Heart left ventricle (tissue), 16 donors: ENCODE measurements at regions not wholly inside any gene's neighbourhood (a gene's known extent, or its start where the extent isn't known, plus 50 kb on each side); places are given as distances from the start of the nearest gene placed in this dataset.

Experiments used
- ATAC-seq, 4 donors: fragments of 200-7000 bp; cut with Tn5 transposase; one replicate each; pipeline ENCODE4 v1.9.1; 2020 to 2022; ENCODE audit warnings: moderate library complexity in 4 of 4, mild to moderate bottlenecking in 3 of 4, moderate number of reproducible peaks in 1 of 4
- DNase-seq, 5 donors: peaks; one replicate each; pipeline ENCODE4 v3.0.0-alpha.2; 2020
- H3K27ac ChIP-seq, 12 donors: fragments of 200-600 bp; sonication (generic) in 4 of 12; one replicate each; pipeline versions ENCODE4 v1.5.0 to v1.8.0; 2016 to 2022; ENCODE audit warnings: mild to moderate bottlenecking in 2 of 12
- H3K27me3 ChIP-seq, 9 donors: fragments of 200-600 bp; sonication (generic) in 2 of 9; one replicate each; pipeline versions ENCODE4 v1.5.1 to v1.8.0; 2016 to 2022; ENCODE audit warnings: mild to moderate bottlenecking in 3 of 9
- H3K36me3 ChIP-seq, 9 donors: fragments of 200-600 bp; sonication (generic) in 2 of 9; one replicate each; pipeline versions ENCODE4 v1.5.0 to v1.8.0; 2018 to 2022; ENCODE audit warnings: mild to moderate bottlenecking in 2 of 9
- H3K4me1 ChIP-seq, 12 donors: fragments of 200-600 bp; sonication (generic) in 4 of 12; one replicate each; pipeline versions ENCODE4 v1.5.0 to v1.8.0; 2016 to 2022; ENCODE audit warnings: mild to moderate bottlenecking in 3 of 12
- H3K4me3 ChIP-seq, 12 donors: fragments of 200-600 bp; sonication (generic) in 4 of 12; one replicate each; pipeline versions ENCODE4 v1.5.0 to v1.8.0; 2017 to 2022; ENCODE audit warnings: mild to moderate bottlenecking in 9 of 12, moderate library complexity in 4 of 12
- H3K9me3 ChIP-seq, 12 donors: fragments of 200-600 bp; sonication (generic) in 4 of 12; one replicate each; pipeline versions ENCODE4 v1.5.0 to v1.8.0; 2016 to 2022; ENCODE audit warnings: mild to moderate bottlenecking in 1 of 12
- POLR2A ChIP-seq, 2 donors: fragments of 450-650 bp; IDR thresholded peaks; one replicate each; pipeline ENCODE4 v1.6.1; 2017; ENCODE audit warnings: antibody characterized with exemption in 2 of 2, mild to moderate bottlenecking in 2 of 2, moderate library complexity in 2 of 2
- WGBS, 4 donors: extraction: QIAGEN DNeasy Blood & Tissue Kit in 2 of 4; methylation state at CpG; one replicate each; pipeline versions ENCODE4 v1.1.5 to v1.1.7; 2013 to 2018; 5-methylcytosine and 5-hydroxymethylcytosine counted together
- intact Hi-C, 10 donors: fragments of 100-400 bp; cut with DNase I; formaldehyde crosslinking; loops; one replicate each; pipeline versions ENCODE4 v1.11.1 to v1.14.2; 2022
- TF ChIP-seq, protein P1 (sequence below), 12 donors: fragments of 200-600 bp; sonication (generic) in 4 of 12; IDR thresholded peaks; one replicate each; pipeline versions ENCODE4 v1.5.0 to v1.8.0; 2018 to 2022; ENCODE audit warnings: antibody characterized with exemption in 12 of 12, mild to moderate bottlenecking in 5 of 12
- donor health status: ischemic (EF 13 %, LVEDD 7.1; RV severe dilation, severe dysfunction).
- donor health status: healthy with polysubstance abuse.
- donor health status: DM: no; HTN: yes; CAD: no.
- donor health status: DM: no; HTN: no; CAD: no.
- donor health status: ischemic (EF 25% LVEDD 6.9; RV normal size, moderate dysfunction).
- donor health status: ischemic (EF 25% LVEDD 5.7; RV mildly dilated, moderate dysfunction).
- donor health status: healthy.
- donor health status: DM: yes; HTN: yes; CAD: no.
- donor health status: ischemic (EF 35%, LVEDD 5.7; RV mildly dilated, moderate dysfunction).
- donor health status: nonischemic (EF 11% LVEDD 7.7; RV severe dilation, severe dysfunction).
- donor health status: DM: yes; HTN: yes; CAD: no.
- donor health status: PGD.
- donor health status: ischemic (EF 29% LVEDD 5.4; RV normal size, mild dysfunction).
- donor health status: nonischemic (EF 23%, LVEDD 6.1; RV moderate dilation, normal function).

DNA sequence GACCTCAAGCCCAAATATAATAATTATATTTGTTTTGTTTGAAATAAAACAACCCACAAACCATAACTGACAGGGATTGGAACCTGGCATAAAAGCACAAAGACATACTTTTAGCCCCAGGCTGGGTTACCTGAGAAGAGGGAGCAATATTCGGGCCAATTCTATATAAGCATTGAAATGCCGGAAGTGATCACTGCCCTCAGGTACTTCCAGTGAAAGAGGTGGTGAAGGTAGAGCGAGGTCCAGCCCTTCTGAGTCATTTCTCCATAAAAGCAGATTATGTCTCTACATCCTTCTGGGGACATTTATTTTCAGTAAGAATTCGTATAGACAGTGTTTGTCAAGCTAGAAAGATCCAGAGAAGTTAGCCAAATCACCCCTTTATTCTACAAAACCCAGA, 59.6 kb downstream of the GCNT4 start:
- Histone ChIP-seq H3K27me3 (peaks cover 0 to 4% (median 0%) of the 10 kb centered on the region in 9 donors), H3K36me3 (no peaks in the 10 kb centered on the region), H3K4me3 (no peak overlapping the region), H3K4me1 (no peaks in the 10 kb centered on the region), H3K27ac (no peak overlapping the region), H3K9me3 (peaks cover 0 to 12% (median 0%) of the 10 kb centered on the region in 12 donors)
- no peak for TF ChIP-seq POLR2A (IDR thresholded peaks at IDR 0.05)
- TF ChIP-seq, protein P1, sequence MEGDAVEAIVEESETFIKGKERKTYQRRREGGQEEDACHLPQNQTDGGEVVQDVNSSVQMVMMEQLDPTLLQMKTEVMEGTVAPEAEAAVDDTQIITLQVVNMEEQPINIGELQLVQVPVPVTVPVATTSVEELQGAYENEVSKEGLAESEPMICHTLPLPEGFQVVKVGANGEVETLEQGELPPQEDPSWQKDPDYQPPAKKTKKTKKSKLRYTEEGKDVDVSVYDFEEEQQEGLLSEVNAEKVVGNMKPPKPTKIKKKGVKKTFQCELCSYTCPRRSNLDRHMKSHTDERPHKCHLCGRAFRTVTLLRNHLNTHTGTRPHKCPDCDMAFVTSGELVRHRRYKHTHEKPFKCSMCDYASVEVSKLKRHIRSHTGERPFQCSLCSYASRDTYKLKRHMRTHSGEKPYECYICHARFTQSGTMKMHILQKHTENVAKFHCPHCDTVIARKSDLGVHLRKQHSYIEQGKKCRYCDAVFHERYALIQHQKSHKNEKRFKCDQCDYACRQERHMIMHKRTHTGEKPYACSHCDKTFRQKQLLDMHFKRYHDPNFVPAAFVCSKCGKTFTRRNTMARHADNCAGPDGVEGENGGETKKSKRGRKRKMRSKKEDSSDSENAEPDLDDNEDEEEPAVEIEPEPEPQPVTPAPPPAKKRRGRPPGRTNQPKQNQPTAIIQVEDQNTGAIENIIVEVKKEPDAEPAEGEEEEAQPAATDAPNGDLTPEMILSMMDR (IDR thresholded peaks at IDR 0.05), result no peak
- DNase-seq (no peak), ATAC-seq (no peak)
- 67 to 78% (median 67%) methylated on average over 4 of the region's 4 CpGs for whole genome bisulfite sequencing, 4 donors
- intact Hi-C loops, result no loop called here

DNA sequence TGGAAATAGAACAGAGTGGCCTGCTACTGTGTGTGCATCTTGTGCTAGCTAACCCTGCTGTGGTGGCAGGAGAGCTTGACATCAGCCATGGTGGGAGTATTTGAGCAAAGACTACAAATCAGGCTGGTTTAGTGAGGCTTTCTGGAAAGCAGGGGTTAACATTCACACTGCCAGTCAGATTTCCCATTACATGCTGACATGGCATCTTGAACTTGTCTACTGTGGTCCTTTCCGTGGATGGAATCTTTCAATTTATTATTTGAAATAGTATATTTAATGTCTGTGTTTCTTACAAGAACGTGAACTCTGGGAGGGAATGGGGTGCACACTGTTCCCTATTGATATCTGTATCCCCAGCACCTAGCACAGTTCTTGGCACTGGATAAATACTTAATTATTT, 60.8 kb downstream of the GCNT4 start:
- ATAC-seq (no peak), DNase-seq (no peak)
- Histone ChIP-seq H3K4me3 (no peak overlapping the region), H3K27me3 (no peaks in the 10 kb centered on the region), H3K4me1 (no peaks in the 10 kb centered on the region), H3K36me3 (no peaks in the 10 kb centered on the region), H3K27ac (no peak overlapping the region), H3K9me3 (peaks cover 0 to 12% (median 0%) of the 10 kb centered on the region in 12 donors)
- TF ChIP-seq POLR2A (IDR thresholded peaks at IDR 0.05), result no peak
- TF ChIP-seq, protein P1 (IDR thresholded peaks at IDR 0.05), result no peak
- intact Hi-C loops, result no loop called here
- WGBS, 4 donors, result 65 to 80% (median 74%) methylated on average over 2 of the region's 2 CpGs

DNA sequence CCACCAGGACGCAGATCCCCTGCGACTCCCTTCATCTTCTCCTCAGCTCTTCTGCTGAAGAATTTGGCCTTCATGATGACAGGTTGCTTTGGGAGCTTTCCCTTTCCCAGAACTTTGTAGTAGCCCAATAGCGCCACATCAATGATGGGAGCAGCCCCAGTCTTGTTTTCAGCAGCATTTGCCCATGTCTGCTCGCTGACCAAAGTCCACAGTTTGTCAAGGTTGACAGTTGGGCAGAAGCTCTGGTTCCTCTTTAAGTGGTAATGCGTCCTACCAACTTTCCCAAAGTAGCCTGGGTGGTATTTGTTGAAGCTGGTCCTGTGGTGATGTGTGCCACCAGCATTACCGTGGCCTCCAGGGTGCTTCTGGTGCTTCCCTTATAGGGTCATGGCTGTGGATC, 62.2 kb downstream of the GCNT4 start:
- WGBS, 4 donors, result 82 to 88% (median 86%) methylated on average over 6 of the region's 6 CpGs
- intact Hi-C loops, result no loop called here

DNA sequence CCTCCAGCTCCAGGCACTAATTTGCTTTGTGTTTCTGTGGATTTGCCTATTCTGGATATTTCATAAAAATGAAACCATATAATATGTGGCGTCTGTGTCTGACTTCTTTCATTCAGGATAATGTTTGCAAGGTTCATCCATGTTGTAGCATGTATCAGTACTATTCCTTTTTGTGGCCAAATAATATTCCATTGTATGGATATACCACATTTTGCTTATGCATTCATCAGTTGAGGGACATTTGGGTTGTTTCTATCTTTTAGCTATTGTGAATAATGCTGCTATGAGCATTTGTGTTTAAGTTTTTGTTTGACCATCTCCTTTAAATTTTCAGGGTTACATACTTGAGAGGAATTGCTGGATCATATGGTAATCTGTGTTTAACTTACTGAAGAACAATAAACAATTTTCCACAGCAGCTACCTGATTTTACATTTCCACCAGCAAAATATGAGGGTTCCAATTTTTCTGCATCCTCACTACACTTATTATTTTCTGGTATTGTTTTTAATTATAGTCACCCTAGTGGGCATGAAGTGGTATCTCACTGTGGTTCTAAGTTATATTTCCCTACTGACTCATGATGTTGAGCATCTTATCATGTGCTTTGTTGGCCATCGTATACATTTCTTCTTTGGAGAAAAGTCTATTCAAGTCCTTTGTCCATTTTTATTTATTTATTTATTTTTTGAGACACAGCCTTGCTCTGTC, 63.9 kb downstream of the GCNT4 start:
- DNase-seq (no peak), ATAC-seq (no peak)
- H3K4me1 ChIP-seq, result no peaks in the 10 kb centered on the region
- intact Hi-C loops, result no loop called here
- H3K9me3 ChIP-seq, result peaks cover 0 to 12% (median 0%) of the 10 kb centered on the region in 12 donors
- TF ChIP-seq POLR2A (IDR thresholded peaks at IDR 0.05), result no peak
- TF ChIP-seq, protein P1 (IDR thresholded peaks at IDR 0.05), result peak in 2 of 12 donors; percentile 8 to 9
- H3K36me3 ChIP-seq, result no peaks in the 10 kb centered on the region
- no peak overlapping the region for H3K4me3 ChIP-seq
- WGBS, 4 donors, result 90 to 95% (median 92%) methylated on average over 2 of the region's 2 CpGs
- H3K27ac ChIP-seq, result no peak overlapping the region
- H3K27me3 ChIP-seq, result no peaks in the 10 kb centered on the region

More for the DNA sequence above, 62.2 kb downstream of the GCNT4 start:
- no peaks in the 10 kb centered on the region for H3K4me1 ChIP-seq
- no peaks in the 10 kb centered on the region for H3K36me3 ChIP-seq
- H3K27me3 ChIP-seq, result no peaks in the 10 kb centered on the region
- no peak for DNase-seq
- TF ChIP-seq, protein P1 (IDR thresholded peaks at IDR 0.05), result no peak
- TF ChIP-seq POLR2A (IDR thresholded peaks at IDR 0.05), result no peak
- H3K27ac ChIP-seq, result no peak overlapping the region
- no peak for ATAC-seq
- H3K9me3 ChIP-seq, result peaks cover 0 to 12% (median 0%) of the 10 kb centered on the region in 12 donors
- H3K4me3 ChIP-seq, result no peak overlapping the region
